NCI-H510A treated with DMSO at 0.1 percent for 48 hours (cell line): ENCODE measurements at regions not wholly inside any gene's neighbourhood (a gene's known extent, or its start where the extent isn't known, plus 50 kb on each side); places are given as distances from the start of the nearest gene placed in this dataset.
"Not testable (repeated sequence)": the region's sequence is repeated elsewhere in the genome, so short reads cannot be mapped to it uniquely, and the experiment has no call there.

Source experiments
- DNase-seq: peaks from one replicate; lab custom pipeline; 2025; lab: John Stamatoyannopoulos, UW

DNA sequence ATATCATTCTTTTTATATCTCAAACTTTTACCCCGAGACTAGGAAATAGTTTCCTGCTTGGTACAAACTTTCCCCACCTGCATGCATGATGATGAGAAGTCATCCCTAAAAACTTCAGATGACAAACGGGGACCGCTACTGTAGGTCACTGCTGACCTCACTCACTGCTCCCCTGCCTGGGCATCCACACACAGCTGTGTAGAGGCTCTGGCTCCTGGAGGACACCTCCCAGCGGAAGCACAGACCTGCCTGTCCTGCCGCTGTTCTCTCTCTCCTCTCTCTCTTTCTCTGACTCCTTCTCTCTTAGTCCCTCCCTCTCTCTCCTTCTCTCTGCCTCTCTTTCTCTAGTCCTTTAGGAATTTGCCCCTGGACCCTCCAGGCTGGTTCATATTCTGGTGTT, 202.9 kb upstream of the PITRM1 start:
- DNase-seq: no peak

DNA sequence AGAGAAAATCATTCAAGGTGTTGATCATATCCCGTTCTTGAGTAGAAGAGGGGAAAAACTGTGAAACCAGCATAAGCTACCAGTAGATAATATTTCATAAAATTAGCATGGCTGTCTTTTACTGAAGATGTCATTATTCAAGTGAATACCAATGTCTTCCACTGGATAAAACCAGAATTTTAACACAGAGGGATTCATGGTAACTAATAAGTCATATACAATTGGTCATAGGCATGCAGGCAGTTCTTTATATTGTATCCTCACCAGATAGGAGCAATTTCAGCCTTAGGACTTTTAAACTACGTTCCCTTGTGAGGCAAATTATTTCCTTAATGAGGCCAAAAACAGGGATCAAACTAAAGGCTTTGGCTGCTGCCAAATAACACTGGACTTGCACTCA, 202.3 kb upstream of the PITRM1 start:
- DNase-seq: no peak

DNA sequence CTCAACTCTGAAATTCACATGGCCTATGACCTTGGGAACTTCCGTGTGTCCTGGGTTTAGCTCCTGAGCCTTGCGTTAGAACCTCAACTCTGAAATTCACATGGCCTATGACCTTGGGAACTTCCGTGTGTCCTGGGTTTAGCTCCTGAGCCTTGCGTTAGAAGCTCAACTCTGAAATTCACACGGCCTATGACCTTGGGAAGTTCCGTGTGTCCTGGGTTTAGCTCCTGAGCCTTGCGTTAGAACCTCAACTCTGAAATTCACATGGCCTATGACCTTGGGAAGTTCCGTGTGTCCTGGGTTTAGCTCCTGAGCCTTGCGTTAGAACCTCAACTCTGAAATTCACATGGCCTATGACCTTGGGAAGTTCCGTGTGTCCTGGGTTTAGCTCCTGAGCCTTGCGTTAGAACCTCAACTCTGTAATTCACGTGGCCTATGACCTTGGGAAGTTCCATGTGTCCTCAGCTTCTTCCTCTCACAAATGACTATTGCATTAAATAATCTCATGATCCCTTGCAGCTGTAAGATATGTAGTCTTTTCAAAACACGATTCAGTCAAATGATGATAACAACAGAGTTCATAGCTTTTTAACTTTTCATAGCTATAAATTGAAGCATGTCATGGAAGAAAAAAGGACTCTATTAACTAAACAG, 200.9 kb upstream of the PITRM1 start:
- DNase-seq: not testable (repeated sequence)

DNA sequence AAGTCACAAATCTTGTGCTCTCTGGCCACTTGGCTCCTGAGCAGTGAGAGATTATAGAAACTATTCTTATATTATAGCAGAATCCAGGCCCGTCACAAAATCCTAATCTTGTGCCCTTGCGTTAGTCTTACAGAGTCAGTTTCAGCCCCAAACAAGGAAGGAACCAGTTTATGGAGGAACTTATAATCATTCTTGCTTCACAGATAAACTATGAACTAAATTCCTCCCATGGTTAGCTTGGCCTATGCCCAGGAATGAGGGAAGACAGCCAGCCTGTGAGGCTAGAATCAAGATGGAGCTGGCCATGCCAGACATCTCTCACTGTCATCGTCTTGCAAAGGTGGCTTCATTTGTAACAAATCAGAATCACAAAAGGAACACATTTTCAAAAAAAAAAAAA, 199.7 kb upstream of the PITRM1 start:
- DNase-seq: no peak

DNA sequence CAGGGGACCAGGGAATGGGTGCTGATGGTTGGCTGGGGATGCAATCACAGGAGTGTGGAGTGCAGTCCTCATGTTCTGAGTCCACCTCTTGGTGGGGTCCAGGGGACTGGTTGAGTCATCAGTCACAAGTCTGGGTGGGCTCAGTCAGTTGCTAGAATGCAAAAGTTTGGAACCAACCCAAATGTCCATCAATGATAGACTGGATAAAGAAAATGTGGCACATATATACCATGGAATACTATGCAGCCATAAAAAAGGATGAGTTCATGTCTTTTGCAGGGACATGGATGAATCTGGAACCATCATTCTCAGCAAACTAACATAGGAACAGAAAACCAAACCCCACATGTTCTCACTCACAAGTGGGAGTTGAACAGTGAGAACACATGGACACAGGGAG, 199.0 kb upstream of the PITRM1 start:
- DNase-seq: not testable (repeated sequence)

DNA sequence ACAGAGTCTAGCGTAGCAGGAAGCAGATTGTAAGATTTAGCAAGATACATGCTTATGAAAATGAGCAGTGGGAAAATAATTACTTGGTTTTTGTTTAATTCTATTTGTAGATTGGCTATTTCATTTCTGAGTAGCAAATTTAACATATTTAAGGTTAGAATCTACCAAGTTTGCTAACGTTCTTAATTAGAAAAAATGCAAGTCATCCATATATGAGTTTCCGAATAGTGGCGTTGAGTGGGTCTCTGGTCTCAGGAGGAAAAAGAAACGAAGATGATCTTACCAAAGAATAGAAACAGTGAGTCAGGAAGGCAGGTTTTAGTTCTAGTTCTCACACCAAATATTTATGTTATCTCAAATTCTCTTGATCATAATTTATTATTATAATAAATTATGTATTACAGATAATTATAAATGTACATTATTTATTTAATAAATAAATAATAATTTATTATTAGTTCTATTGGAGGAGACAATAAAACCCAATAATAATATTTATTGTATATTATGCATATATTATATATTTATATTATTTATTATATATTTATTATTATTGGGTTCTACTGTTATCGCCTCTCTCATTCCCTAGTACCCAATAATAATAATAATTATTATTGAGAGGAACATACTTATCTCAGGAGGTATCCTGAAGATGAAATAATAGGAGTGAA, 194.3 kb upstream of the PITRM1 start:
- no peak for DNase-seq

DNA sequence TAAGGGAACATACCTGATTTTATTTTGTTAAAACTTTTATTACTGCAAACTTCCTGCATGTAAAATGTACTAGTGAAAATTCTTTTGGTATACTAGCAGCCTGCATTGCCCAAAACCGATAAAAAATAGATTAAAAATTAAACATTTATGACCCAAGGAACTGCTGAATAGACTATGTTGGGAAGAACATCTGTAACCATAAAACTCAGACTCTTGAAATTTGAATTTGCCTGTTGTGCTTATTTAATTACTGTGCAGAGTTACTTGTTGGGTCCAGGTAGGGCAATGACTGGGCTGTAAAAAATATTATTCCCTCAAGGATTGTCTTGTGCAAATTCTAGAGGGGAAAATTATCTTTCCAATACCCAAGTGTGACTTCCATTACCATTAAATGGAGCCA, 193.5 kb upstream of the PITRM1 start:
- DNase-seq: no peak

DNA sequence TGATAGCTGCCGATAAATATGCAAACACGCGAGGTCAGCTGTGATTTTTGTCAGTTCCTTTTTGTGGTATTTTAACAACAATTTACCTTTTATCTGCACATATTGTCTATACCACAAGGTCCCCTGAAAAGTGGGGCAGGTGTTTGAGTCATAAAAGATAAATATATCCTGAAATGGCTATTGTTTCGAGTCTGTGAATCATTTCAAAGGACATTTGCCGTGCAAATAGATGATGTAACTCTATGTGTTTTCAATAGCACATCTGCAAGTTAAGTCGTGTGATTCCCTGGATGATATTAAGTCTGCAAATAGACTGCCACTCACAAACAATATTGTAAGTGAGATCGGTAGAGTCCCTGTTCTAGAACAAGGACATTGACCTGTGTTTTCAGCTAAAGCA, 193.0 kb upstream of the PITRM1 start:
- peak; percentile 58 for DNase-seq

DNA sequence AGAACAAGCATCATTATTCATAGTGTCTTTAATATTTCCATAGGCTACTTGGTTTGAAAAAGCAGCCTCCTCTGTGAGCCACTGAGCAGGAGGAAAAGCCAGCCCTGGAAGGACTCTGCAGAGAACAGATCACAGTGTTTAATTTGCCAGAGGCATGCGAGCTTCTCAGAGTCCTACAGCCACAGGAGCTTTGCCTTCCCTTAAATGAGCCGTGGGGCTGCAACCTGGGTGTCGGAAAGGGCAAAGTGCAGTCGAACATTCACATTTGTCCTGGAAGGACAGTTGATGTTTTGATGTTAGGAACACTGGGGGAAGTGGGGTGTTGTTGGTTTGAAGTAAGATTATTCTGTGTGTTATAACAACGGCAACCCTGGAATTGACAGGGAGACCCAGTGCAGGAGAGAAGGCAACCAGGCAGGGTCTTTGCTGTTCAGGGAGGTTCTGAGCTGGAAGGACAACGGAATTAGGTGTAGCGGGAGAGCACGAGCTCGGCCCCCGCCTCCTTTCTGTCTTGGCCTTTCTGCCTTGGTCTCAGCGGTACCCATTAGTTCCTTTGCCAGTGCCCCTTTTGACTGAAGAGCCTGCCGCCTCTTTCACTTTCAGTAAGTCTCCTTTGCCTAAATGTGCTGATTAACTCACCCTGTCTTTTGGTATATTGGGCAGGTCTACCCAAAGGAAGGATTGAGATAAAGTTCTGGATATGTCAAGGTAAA, 192.3 kb upstream of the PITRM1 start:
- DNase-seq: peak; percentile 31

DNA sequence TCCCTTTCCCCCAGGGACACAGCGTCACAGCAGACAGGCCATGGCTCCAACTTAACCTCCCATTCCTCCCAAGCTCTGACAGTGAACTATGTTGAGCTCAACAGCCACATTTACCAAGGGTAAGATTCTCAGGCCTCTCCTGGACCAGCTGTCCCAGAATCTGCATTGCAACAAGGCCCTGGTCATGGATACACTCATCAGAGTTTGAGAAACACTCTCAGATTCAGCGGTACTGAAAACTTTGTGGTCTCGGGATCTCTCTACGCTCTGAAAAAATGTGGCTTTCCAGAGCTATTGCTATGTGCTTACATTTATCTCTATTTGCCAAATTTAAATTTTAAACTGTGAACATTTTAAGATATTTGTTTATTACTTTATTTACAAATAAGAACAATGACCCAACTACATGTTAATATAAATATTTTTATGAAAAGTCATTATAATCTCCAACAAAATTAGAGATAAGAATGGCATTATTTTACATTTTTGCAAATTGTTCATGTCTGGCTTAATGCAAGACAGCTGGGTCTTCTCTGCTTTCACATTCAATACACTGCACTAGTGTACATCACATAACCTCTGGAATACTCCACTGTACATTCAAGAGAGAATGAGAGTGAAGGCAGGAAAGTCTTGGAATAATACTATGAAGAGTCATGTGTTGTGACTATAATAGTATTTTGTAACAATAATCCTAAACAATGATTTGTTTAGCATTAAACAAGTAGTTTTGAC, 190.9 kb upstream of the PITRM1 start:
- DNase-seq: no peak

DNA sequence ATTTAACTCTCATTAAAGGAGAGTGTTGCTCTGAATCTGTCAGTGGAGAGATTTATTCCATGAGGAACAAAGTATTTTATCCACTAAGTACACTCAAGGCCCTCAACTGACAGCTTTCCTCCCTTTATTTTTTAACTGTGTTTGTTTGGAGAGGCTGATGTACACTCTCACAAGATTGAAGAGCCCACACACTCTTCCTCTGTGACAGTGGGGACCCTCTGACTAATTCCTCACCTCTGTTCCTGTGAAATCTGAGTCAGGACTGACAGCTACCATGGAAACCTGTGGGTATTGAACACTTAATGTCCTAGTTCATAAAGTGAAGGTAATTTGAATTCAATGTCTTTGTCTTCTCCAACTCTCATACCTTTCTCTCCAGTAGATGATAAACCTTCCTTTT, 189.8 kb upstream of the PITRM1 start:
- DNase-seq: no peak

DNA sequence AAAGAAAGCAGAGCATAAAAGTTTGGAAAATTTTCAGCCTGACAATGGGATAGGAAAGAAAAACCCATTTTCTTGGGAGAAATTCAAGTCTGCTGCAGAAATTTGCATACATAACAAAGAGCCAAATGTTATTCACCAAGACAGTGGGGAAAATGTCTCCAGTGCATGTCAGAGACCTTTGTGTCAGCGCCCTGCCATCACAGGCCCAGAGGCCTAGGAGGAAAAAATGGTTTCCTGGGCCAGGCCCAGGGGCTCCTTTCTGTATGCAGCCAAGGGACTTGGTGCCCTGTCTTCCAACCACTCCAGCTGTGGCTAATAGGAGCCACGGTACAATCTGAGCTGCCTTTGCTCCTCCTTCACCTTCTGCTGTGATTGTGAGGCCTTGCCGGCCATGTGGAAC, 189.1 kb upstream of the PITRM1 start:
- no peak for DNase-seq

DNA sequence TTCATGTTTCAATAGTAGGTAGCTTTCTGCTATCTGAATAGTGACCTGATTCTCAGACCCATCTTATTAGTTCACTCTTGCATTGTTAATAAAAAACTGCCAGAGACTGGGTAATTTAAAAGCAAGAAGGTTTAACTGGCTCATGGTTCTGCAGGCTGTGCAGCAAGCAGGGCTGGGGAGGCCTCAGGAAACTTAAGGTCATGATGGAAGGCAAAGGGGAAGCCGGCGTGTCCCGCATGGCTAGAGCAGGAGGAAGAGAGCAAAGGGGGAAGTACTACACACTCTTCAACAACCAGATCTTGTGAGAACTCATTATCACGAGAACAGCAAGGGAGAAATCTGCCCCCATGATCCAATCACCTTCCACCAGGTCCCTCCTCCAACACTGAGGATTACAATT, 185.2 kb upstream of the PITRM1 start:
- DNase-seq: no peak

DNA sequence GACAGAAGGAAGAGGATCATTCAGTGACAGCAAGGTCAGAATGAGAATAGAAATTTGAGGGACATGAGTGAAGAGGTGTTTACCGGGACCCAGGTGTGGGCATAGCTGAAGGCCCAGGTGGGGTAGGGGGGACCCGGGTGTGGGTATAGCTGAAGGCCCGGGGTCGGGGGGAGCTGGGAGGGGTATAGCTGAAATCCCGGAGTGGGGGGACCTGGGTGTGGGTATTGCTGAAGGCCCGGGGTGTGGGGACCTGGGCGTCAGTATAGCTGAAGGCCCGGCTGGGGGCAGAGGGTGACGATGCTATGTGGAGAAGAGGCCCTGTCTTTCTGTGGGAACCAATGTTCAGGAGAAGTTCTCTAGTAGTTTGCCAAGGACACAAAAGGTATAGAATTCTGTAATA, 183.0 kb upstream of the PITRM1 start:
- no peak for DNase-seq

DNA sequence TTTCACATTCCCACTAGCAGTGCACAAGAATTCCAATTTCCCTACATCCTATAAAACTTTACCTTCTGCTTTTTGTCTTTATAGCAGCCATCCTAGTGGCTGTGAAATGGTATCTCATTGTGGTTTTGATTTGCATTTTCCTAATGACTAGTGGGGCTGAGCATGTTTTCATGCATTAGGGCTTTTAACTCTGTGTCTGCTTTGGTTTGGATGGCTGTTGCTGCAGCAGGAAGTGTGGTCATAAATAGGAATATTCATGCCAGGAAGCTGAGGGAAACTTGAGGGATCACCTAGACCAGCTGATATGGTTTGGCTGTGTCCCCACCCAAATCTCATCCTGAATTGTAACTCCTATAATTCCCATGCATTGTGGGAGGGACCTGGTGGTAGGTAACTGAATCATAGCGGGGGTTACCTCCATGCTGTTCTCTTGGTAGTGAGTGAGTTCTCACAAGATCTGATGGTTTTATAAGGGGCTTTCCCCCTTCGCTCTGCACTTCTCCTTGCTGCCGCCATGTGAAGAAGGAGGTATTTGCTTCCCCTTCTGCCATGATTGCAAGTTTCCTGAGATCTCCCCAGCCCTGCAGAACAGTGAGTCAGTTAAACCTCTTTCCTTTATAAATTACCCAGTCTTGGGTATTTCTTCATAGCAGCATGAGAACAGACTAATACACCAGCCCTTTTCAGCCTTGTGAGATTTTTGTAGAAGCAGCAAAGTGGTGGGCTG, 181.8 kb upstream of the PITRM1 start:
- no peak for DNase-seq

DNA sequence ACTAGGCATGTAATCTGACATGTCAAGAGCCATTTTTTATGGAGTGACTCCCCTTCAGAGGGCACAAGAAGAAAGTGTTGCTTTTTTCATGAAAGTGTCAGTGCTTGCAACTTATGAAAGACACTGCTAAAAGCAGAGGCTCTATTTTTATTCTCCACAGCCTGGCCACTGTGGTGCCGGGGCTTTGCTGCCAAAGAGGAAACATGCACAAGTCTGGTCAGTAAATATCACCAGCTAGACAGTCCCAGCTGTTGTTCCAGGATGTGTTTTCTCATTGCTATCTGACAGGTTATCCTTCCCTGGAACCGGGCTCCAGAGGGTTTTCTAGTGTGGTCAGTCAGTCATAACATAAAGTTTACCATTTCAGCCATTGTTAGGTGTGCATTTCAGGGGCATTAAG, 180.7 kb upstream of the PITRM1 start:
- no peak for DNase-seq

DNA sequence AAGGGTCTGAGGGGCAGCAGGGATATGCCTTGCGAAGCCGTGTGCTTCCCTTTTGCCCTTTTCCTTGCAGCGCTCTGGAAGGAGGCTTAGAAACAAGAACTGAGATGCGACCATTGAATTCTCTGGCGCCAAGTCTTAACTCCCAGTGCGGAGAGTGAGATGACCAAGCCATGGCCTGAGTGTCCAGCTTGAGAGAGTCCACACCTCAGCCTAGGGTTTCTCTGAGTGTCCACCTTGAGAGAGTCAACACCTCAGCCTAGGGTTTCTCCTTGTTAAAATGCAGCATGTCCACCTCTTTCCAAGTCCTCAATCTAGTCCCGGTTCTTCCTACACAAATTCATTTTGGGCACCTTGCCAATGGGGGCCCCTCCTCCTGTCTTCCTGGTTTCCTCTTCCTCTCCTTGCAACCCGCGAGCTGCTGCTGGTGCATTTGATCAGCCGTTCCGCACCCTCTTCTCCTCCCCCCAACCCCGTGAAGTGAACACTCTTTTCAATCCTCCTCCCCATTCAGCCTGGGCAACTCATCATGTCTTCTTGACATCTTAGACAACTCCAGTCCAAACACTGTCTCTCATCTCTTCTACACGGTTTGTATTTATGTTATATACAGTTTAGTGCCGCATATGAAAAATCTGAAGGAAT, 178.2 kb upstream of the PITRM1 start:
- DNase-seq: no peak

DNA sequence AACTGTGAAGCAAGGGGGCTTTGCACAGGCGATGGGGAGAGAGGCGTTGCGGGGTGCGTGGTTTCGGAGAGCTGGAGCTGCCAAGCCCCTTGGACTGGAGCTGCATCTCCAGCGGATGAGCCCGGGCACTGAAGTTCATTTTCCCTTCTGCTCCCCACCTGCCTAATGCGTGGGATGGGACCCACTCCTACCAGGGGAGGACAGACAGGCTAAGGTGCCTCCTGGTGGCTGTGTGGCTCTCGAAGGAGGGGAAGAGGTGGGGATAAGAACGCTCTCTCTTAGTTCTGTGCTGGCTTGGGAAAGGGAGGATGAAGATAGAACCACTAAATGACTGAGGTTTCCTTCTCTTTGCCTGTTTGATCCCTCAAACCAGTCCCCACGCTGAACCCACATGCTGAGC, 177.6 kb upstream of the PITRM1 start:
- DNase-seq: no peak

DNA sequence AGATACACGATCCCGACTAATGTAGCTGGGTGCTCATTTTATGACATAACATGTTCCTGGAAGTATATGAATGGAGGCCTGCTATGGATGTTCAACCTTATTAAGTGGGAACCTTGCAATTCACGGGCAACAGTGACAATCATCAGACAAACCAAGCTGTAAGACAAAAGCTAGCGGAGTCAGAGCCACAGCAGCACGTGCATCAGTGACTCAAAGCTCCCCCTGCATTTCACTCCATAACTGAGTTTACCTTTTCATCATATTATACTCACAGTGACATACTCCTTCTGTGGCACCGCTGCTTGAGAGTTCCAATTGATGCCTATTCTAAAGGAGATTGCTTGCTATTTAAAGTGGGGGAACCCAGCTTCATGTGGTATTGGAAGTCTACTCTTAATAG, 176.0 kb upstream of the PITRM1 start:
- DNase-seq: no peak

DNA sequence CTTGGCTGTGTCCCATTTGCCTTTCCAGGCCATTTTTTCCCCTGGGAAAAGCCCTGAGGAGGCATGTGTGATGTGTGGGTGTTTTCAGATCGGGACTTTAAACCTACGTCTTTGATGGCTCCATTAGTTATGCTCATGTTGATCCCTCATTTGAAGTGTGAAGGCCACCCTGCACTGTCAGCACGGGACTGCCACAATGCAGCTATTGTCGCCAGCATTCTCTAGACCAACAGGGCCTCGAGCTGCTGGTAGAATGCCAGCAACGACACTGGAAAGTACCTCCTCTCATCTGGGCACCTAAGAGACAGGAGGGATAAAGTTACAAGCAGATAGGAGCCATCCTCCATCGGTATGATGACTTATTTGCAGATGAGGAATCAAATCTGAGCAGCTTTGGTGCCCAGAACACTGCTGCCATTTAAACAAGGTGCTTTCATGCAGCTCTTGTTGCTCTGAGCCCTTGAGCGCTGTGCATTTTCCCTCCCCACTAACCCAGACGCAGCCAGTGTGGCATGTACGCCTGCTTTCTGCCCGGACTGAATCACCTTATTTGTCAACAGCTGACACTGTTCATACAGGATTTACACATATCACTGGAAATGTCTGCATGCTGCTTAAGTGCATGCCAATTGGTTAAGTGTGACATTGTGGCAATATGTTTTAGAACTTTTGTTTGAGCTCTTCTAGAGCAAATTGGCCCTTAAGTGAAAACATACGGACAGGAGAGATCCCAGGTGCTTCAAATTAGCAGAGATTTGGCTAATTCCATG, 175.0 kb upstream of the PITRM1 start:
- DNase-seq: no peak

DNA sequence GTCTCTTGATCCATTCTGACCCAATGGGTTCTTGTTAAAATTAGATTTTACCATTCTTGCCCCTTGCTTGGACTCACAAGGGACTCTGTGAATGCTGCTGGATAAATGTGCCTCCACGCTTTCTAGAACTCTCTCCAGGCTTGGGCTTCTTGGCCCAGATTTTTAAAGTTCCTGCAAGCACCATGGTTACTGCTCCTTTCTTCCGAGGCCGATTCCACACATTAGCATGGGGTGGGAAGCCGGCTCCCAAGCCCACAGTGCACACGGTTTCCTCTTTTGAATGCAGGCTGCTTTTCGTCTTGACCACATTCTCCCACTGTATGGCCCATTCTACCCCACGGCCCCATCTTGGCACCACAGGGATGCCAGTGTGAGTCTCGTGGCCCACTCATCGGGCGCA, 174.3 kb upstream of the PITRM1 start:
- no peak for DNase-seq
